NCI-H510A (cell line): ENCODE measurements at regions not wholly inside any gene's neighbourhood (a gene's known extent, or its start where the extent isn't known, plus 50 kb on each side); places are given as distances from the start of the nearest gene placed in this dataset.

Experiments used
- DNase-seq: peaks from one replicate; lab custom pipeline; 2025; lab: John Stamatoyannopoulos, UW

DNA sequence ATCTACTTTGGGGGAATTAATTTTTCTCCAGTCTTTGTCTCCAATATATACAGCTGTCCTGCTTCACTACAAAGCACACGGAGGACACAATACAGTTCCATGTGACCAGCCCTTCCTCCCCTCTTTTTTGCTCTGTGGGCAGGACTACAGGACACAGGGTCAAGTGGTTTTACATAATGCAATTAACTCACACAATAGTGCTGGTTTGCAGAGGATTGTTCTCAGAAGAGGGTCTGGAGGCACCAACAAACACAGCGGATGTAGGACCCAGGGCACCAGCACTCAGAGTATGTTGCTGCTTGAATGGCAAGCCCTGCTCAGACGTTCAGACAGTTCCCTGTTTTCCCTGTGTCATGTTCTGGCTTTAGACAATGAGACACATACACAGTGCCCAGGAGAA, 52.0 kb upstream of the NPTX2 start:
- DNase-seq = no peak

DNA sequence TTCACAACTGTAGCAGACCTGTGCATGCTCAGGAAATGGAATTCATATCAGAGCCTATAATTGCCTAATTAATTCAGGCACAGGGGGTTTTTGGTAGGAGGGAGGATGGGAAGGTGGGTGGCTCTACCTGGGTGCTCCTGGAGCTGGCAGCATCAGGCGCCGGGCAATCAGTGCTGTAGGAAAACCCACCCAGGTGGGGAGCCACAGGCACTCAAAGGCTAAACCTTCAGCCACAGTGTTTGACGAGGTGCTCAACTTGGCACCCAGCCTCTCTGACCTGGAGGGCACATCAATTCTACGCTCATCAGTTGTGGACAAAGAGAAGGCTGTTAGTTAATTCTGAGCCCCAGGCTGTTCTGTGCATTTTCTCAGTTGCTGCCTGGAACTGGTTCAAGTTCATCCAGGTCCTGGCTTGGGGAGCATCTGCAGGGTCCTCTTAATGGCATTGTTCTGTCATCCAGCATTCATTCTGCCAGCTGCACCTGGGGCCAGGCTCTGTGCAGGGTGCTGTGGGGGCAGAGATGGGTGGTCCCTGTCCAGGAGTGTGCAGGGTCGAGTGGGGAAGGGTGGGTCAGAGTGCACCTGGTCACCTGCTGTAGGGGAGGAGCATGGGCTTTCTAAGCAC, 54.1 kb upstream of the NPTX2 start:
- DNase-seq = no peak

DNA sequence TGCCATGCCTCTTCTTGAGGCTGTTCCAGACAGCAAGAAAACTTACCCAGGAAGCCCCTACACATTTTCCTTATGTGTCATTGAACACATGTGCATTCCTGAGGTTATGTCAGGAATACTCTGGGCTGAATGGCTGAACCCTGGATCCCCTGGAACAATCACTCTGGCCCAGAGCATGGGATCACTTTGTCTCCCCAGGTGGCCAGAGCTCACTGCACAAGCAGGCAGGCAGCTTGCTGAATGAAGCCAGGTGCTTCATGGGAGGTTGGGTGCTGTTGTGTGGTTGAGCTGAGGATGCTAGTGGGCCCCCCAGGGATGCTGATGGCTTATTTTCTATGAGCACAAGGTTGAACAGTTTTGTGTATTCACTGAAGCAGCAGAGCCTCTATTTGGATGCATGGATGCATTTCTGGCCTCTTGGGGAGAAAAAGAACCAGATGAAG, 54.7 kb upstream of the NPTX2 start:
- no peak for DNase-seq

DNA sequence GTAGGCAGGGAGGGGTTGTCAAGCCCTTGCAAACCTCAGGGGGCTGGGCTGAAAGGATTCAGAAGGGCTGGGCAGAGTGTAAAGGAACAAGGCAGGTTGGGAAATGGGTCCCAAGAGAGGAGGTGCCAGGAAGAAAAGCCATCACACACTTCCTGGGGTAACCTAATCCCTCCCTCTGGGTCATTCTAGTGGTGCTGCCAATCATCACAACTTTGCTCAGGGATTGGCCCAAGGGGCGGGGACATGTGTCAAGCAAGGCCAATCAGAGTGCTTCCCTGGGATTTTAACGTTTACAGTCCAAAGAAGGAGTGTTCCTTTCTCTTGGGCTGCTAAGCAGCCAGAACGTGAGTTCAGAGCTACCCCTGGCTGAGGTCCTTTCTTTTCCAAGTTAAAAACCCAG, 57.1 kb upstream of the NPTX2 start:
- no peak for DNase-seq

DNA sequence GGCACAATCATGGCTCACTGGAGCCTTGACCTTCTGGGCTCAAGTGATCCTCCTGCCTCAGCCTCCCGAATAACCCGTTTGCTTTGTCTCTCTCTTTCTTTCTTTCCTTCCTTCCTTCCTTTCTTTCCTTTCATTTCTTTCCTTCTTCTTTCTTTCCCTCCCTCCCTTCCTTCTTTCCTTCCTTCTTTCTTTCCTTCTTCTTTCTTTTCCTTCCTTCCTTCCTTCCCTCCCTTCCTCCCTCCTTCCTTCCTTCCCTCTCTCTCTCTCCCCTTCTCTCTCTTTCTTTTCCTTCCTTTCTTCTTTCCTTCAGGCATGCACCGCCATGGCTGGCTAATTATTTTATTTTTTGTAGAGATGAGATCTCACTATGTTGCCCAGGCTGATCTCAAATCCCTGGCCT, 57.9 kb upstream of the NPTX2 start:
- no peak for DNase-seq

DNA sequence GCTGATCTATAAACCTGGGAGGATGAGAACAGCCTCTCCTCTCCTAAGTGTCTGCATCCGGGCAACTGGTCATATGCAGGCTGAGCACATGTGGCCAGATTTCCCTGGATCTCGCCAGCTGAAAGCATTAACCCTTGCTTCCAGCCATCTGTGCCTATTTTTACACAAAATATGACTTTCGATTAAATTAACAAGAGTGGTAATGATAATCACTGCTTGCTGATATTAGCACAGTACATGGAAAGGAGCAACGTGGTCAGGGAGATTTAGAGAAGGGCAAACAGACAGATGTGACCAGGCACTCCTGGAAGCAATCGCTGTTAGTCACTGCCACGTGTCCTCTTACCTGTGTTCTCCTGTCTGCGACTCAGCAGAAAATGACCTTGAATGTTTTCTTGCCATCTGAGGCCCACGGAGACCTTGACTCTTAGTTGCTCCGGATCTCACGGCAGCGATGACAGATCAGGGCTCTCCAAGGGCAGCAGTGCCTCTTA, 59.5 kb upstream of the NPTX2 start:
- no peak for DNase-seq

DNA sequence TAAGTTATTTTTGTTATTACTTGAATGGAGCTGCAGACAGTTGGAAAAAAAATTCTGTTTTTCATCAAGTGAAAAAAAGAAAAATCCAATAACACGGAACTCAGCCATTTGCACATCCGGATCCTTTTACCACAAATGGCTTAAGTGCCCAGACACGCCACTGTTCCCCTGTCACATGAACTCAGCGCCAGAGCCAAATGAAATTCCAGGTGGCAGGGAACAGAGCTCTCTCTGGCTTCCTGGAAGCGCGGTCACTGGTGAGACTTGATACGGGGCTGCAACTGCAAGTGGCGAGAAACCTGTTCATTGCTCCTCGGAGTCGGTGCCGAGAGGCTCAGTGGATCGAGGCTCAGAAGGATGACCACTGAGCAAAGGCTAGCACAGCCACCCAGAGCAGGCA, 60.8 kb upstream of the NPTX2 start:
- no peak for DNase-seq

DNA sequence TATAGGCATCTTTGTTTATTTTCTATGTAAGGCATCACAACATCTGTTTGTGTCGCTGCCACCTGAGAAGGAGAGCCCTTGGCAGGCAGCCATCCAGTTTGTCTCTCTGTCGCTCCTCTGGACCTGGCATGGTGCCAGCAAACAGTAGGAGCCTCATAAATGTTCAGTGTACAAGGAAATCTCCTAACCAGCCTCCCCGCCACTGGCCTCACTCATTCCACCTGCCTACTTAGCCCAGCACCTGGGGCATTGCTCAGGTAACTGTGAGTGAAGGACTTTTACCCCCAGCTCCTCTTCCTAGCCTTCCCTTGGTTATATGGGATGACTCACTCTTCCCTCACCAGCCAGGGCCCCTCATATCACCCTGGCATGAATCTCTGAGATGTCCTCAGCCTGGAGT, 61.7 kb upstream of the NPTX2 start:
- no peak for DNase-seq

DNA sequence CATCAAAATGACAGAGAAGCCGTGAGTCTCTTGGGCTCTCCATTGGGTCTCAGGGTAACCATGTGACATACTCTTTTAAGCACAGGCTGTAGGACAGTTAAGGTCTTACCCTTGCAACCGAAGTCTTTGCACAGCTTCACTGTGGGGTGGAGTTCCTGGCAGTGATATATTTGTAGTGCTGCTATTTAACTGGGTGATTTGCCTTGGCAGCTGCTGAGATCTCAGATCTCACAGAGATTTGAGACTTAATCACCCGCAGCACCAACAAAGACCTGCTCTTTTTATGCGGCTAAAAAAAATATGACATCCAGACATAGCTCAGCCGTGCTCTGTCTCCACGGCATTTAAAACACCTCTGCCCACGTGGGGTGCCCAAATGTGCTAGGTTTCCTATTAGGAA, 63.4 kb upstream of the NPTX2 start:
- DNase-seq = no peak

DNA sequence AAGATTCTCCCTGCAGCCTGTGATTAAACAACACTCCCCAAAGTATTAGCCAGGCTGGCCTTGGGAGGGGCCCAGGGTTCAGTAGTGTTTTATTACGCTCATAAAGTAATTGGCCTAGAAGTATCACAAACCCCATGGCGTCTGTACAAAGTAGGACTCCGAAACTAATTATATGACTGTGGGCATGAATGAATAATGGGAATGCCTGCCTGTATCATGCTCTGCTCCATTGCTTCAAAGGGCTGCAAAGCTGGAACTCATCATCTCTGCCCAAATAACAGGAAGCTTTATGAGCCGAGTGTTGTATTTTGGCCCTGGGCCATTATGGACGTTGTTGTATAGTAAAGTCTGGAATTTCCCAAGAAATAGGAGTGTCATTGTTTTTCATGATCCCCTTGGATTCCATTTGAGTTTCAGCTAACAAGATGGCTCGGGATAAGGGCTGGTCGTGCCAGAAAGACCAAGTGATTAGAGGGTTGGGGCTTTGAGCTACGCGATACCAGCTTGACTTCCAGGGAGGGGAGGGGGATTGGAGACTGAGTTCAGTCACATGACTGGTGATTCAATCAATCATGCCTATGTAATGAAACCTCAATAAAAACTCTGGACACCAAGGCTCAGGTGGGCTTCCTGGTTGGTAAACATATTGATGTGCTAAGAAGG, 65.3 kb upstream of the NPTX2 start:
- DNase-seq = no peak

DNA sequence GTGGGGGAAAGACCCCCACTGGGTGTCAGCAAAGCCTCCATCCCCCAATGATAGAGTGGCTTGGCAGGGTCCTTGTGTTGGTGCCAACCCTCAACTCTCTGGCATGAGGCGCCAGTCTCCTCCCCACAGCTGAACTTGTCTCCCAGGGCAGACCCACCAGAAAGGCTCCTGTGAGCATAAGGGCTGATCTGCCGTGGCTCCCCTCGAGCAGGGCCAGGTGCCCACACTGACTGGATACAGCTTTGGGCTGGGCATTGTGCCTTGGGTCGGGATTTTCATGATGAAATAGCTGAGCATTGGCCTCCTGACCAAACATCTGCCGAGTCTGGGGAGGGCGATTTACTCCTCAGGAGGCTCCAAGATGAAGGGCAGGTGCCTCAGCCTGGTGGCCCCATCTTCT, 68.1 kb upstream of the NPTX2 start:
- DNase-seq = no peak

DNA sequence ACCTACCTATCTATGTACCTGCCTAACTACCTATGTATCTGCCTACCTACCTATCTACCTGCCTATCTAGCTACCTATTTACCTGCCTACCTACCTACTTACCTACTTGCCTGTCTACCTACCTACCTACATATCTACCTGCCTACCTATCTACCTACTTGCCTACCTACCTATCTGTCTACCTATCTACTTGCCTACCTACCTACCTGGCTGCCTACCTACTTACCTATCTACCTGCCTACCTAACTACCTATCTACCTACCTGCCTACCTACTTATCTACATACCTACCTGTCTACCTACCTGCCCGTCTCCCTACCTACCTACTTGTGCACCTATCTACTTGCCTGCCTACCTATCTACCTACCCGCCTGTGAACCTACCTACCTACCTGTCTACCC, 68.7 kb upstream of the NPTX2 start:
- DNase-seq = no peak

DNA sequence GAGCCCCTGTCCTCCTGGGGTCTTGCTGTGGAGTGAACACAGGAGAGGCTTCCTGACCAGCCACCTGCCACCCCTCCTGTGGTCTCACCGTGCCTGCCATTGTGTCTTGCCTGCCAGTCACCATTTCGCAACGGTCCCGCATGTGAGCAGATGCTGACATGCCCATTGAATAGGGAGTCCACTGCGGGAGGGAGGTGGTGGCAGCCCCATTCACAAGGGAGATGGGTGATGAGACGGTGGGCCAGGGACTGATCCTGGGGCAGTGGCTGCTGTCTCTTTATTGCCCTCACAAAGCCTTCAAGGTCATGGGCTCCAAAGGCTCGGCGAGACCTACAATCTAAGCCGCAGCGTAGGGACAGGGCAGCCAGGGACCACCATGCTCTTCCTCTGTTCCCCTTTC, 76.0 kb upstream of the NPTX2 start:
- no peak for DNase-seq

DNA sequence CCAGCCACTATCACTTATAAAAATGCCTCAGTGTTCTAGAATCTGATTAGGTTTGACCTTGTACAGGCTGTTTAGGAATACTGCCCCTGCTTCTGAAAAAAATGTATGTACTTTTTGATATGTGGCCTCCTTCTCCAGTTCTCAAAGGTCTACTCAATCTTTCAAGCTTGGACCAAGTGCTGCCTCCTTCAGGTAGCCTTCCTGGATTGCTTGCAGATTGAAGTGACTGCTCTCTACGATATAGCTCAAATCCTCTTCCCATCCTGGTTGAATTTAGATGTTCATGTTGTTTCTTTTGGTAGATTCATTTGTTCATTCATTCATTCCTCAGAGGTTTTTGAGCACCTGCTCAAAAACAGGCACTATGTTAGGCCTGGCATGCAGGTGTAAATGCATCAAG, 77.2 kb upstream of the NPTX2 start:
- no peak for DNase-seq

DNA sequence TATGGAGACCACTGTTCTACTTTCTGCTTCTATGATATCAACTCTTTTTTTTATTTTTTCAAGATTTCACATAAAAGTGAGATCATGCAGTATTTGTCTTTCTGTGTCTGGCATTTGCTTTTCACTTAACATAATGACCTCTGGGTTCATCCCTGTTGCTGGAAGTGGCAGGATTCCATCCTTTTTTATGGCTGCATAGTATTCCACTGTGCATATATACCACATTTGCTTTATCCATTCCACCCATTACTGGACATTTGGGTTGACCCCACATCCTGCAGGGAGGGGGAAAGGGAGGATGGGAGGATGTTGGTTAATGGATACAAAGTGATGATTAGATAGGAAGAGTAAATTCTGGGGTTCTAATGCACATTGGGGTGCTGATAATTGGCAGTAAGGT, 80.3 kb upstream of the NPTX2 start:
- no peak for DNase-seq

DNA sequence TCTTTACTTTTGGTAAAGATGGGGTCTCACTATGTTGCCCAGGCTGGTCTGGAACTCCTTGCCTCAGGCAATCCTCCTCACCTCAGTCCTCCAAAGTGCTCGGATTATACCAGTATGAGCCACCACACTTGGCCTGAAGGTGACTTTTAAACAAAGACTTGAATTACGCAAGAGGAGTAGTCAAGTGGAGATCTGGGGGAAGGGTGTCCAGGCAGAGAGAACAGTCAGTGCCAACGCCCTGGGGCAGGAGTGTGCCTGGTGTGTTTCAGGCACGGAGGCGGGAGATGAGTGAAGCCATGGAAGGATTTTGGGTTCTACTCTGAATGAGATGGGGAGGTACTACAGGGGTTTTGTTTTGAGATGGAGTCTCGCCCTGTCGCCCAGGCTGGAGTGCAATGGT, 82.6 kb upstream of the NPTX2 start:
- no peak for DNase-seq

DNA sequence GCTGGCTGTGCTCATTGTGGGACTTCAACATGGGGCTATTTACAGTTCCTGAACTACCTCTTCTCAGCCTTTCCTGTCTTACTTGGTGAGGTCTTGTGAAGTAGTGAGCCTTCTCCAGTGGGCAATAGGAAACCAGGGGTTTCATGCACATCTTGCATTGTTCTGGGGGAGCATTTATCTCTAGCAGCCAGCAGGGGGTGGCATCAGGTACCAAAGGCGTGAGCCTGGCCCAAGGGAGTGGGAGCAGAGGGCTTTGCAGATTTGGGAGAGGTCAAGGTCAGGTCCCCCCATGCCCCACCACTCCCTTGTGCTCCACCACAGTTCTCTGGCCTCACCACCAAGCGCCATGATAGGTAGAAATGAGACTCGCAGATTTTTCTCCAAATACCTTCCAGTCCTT, 85.4 kb upstream of the NPTX2 start:
- no peak for DNase-seq

DNA sequence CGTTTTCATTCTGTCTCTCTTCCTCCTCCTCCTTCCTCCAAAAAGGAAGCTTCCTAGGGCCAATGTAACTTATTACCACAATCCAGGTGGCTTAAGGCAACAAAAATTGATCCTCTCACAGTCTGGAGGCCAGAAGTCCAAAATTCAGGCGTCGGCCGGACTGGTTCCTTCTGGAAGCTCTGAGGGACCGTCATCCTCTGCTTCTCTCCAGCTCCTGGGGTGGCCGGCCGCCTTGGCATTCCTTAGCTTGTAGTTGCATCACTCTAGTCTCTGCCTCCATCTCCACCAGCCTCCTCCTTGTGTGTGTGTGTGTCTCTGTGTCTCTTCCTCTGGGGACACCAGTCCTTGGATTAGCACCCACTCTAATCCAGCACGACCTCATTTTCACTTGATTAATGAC, 89.0 kb upstream of the NPTX2 start:
- no peak for DNase-seq

DNA sequence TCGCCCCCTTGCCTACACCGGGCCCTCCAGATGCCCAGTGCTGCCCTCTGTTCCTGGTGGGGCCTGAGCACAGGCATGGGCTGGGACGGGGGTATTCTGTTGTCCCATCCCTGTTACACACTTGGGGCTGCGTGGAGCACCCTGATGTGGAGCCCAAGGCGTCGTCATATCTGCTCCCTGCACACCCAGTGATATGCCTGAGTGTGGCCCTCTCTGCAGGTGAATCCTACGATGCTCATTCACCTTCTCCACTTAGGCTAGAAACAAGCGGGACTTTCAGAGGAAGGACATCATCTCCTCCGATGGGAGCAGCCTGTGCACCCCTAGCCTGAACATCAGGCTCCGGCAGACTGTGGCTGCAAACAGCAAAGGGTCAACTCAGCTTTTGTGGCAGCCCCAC, 91.0 kb upstream of the NPTX2 start:
- no peak for DNase-seq

DNA sequence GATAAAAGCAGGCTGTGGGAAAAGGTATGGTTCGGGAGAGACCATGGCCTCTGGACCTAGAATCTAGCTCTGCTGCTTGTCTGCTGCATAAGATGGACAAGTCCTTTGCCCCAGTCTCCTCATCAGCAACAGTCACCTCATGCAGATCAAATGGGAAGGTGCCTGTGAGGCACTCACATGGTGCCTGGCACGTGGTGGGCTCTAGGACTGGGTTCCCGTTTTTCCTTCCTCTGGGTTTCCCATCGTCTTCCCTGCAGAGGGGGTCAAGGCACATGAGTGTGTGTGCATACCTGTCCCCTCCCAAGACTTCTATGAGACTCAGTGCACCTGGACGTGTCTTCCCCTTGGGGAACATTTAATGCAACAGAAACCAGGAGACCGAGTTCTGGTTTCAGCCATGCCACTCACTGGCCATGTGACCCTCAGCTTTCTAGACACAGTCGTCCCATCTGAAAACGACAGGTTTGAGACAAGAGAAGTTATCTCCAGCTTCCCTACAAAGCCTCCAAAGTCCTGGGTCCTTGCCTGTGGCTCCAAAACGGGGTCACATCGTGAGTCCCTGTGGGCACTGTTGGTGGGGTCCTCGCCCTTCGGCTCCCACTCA, 95.9 kb upstream of the NPTX2 start:
- DNase-seq = no peak

DNA sequence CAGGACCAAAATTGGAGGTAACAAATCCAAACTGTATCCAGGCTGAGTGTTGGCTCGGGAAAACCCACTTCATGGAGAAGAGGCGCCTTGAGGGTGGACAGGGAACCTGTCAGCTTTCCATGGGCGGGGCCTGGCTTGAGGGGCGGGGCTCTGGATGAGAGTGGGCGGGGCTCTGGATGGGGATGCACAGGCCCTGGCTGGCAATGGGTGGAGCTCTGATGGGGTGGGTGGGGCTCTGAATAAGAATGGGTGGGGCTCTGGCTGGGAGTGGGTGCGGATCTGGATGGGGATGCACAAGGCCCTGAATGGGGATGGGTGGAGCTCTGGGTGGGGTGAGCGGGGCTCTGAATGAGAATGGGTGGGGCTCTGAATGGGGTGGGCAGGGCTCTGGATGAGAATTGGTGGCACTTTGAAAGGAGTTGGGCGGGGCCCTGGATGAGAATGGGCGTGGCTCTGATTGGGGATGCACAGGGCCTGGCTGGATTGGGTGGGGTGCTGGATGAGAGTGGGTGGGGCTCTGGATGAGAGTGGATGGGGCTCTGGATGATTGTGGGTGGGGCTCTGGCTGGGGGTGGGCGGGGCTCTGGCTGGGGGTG, 96.6 kb upstream of the NPTX2 start:
- no peak for DNase-seq

DNA sequence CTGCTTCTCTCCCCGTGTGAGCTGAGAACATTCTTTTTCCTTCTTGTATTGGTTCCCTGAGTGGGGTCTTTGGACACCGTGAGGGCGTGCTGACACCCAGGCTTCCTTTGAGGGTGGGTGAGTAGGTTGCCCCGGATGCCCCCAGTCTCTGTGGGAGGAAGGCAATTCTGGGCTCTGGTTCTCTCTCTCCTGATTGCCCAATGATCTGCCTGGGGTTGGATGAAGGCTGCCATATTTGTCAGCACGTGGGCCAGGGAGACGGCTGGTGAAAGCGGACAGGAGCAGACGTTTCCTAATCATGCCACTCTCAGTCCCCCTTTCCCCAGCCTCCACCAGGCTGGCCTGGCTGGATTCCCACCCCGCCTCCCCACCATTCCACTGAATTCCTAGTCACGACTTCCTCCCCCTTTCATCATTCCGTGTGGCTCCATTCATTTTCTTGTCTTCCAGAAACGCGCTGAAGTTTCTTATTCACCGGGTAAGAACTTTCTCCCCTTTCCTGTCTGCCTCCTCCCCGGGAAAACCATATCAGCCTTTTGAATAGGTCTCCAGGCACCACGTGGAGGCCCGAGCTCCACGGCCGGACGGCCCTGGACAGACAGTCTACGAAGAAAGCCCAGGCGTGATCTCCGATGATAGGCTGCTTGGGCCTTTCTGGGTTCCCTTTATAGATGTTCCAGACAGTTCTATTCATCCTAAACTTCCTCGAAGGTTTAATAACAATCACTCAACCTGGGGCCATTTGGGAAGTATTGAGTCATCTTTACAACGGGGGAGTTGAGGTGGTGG, 98.7 kb upstream of the NPTX2 start:
- no peak for DNase-seq

DNA sequence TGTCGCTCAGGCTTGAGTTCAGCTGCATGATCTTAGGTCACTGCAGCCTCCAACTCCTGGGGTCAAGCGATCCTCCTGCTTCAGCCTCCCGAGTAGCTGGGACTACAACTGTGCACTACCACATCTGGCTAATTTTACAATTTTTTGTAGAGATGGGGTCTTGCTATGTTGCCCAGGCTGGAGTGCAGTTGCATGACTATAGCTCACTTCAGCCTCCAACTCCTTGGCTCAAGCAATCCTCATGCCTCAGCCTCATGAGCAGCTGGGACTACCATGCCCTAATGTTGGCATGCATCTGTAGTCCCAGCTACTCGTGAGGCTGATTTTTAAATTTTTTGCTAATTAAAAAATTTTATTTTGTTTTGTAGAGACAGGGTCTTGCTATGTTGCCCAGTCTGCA, 101.9 kb upstream of the NPTX2 start:
- DNase-seq = no peak
